DOHH2 (cell line): ENCODE measurements at regions not wholly inside any gene's neighbourhood (a gene's known extent, or its start where the extent isn't known, plus 50 kb on each side); places are given as distances from the start of the nearest gene placed in this dataset.

Experiments used
- H3F3A ChIP-seq: fragments of 200-600 bp; sonication (generic), shearing (Covaris generic); 2 replicates; pipeline ENCODE4 v1.6.0; 2016; ENCODE audit warnings: antibody characterized with exemption, mild to moderate bottlenecking; ENCODE audit not compliant: control insufficient read depth, insufficient read depth
- H3K27ac ChIP-seq: fragments of 200-600 bp; sonication (generic); 2 replicates; pipeline ENCODE4 v1.5.1; 2014; ENCODE audit warnings: low read depth, mild to moderate bottlenecking, low read length, moderate library complexity
- H3K27me3 ChIP-seq: fragments of 200-600 bp; sonication (generic); 2 replicates; pipeline ENCODE4 v1.6.1; 2014; ENCODE audit warnings: mild to moderate bottlenecking, low read length, mixed read lengths; ENCODE audit not compliant: control insufficient read depth
- H3K36me3 ChIP-seq: fragments of 200-600 bp; sonication (generic); 2 replicates; pipeline ENCODE4 v1.6.1; 2014; ENCODE audit warnings: mild to moderate bottlenecking, low read length, moderate library complexity, mixed read lengths; ENCODE audit not compliant: control insufficient read depth
- H3K4me1 ChIP-seq: fragments of 200-600 bp; sonication (generic); 2 replicates; pipeline ENCODE4 v1.6.1; 2014; ENCODE audit warnings: mild to moderate bottlenecking, low read length, mixed read lengths; ENCODE audit not compliant: control insufficient read depth
- H3K4me2 ChIP-seq: fragments of 200-600 bp; sonication (generic); 2 replicates; pipeline ENCODE4 v1.6.0; 2014; ENCODE audit warnings: mild to moderate bottlenecking, low read length, moderate library complexity
- H3K4me3 ChIP-seq: fragments of 200-600 bp; sonication (generic); 2 replicates; pipeline ENCODE4 v1.5.1; 2014; ENCODE audit warnings: mild to moderate bottlenecking, low read length, mixed read lengths
- H3K79me2 ChIP-seq: fragments of 200-600 bp; sonication (generic); 2 replicates; pipeline ENCODE4 v1.6.1; 2014; ENCODE audit warnings: mild to moderate bottlenecking, low read length, mixed read lengths; ENCODE audit not compliant: control insufficient read depth
- H3K9me2 ChIP-seq: fragments of 200-600 bp; sonication (generic); replicated peaks from 2 replicates; pipeline ENCODE4 v1.6.1; 2014; ENCODE audit warnings: mild to moderate bottlenecking, low read length, mixed read lengths; ENCODE audit not compliant: control insufficient read depth
- H3K9me3 ChIP-seq: fragments of 200-600 bp; sonication (generic); 2 replicates; pipeline ENCODE4 v1.6.1; 2014; ENCODE audit warnings: antibody characterized with exemption, low read length, mixed read lengths; ENCODE audit not compliant: control insufficient read depth, insufficient read depth
- H4K20me1 ChIP-seq: fragments of 200-600 bp; sonication (generic); 2 replicates; pipeline ENCODE4 v1.6.0; 2014; ENCODE audit warnings: low read depth, mild to moderate bottlenecking, antibody characterized with exemption, low read length, moderate library complexity; ENCODE audit not compliant: control insufficient read depth, insufficient read depth
- CTCF ChIP-seq: fragments of 200-600 bp; sonication (generic); IDR thresholded peaks from one replicate; pipeline ENCODE4 v1.5.1; 2014; ENCODE audit warnings: antibody characterized with exemption, mild to moderate bottlenecking, low read depth, low read length; ENCODE audit not compliant: poor library complexity, severe bottlenecking
- EZH2phosphoT487 ChIP-seq: fragments of 200-600 bp; sonication (generic); IDR thresholded peaks from 2 replicates; pipeline ENCODE4 v1.6.1; 2017; ENCODE audit warnings: borderline replicate concordance, mild to moderate bottlenecking, antibody characterized with exemption, low read length, moderate library complexity, mixed read lengths

- peaks cover 25% of the 10 kb centered on the region for H3K27me3 ChIP-seq
- H3K4me3 ChIP-seq, result no peak overlapping the region
- H3K9me2 ChIP-seq, result no peaks in the 10 kb centered on the region
- H3K4me1 ChIP-seq, result no peaks in the 10 kb centered on the region
- TF ChIP-seq EZH2phosphoT487, result no peak
- TF ChIP-seq CTCF, result no peak
- no peak overlapping the region for H3K27ac ChIP-seq
- no peaks in the 10 kb centered on the region for H3F3A ChIP-seq
- no peaks in the 10 kb centered on the region for H3K9me3 ChIP-seq
- H3K36me3 ChIP-seq, result no peaks in the 10 kb centered on the region
- H4K20me1 ChIP-seq, result no peaks in the 10 kb centered on the region
- H3K79me2 ChIP-seq, result no peaks in the 10 kb centered on the region
- no peak overlapping the region for H3K4me2 ChIP-seq
Observed at GRCh38 chr3:127450331-127450730, 140.2 kb downstream of the TPRA1 start.

DNA sequence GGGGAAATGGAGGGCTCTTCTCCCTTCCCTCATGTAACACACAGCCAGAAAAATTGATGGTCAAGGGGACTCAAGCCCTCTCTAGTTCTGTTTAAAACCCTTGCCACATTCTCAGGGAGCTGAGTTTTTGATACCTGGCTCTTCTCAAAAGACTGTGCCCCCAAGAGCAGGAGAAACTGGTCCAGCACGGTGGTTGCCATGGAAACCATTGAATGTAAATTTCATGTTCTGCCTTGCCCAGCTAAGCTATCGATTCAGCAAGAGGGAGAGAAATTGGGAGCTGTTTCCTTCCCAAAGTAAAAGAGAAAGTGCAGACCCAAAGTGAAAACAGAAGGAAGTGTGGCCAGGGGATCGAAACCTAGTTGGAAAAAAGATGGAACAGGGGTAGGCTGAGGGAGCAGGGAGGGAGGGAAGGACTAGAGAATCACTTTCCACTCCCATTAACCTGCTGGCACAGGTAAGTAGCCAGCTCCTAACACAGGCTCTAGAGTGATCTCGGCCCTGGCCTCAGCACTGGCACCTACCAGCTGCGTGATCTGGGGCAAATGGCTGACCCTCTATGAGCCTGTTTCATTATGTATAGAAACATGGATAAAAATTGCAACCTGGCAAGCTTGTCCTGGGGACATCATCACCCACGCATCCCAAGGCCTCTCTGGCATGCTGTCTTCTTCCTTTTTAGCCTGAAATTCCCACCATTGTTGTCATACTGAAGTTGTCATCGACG is 140.9 kb downstream of the TPRA1 start:
- Histone ChIP-seq H3F3A (no peaks in the 10 kb centered on the region), H3K79me2 (no peaks in the 10 kb centered on the region), H3K4me1 (no peaks in the 10 kb centered on the region), H3K9me2 (no peaks in the 10 kb centered on the region), H3K9me3 (no peaks in the 10 kb centered on the region), H3K4me3 (no peak overlapping the region), H3K27me3 (peaks cover 19% of the 10 kb centered on the region), H3K4me2 (no peak overlapping the region), H4K20me1 (no peaks in the 10 kb centered on the region), H3K36me3 (no peaks in the 10 kb centered on the region), H3K27ac (no peak overlapping the region)
- no peak for TF ChIP-seq EZH2phosphoT487
- TF ChIP-seq CTCF, result no peak

- Histone ChIP-seq H3K36me3 (no peaks in the 10 kb centered on the region), H3K4me1 (no peaks in the 10 kb centered on the region), H3K9me3 (no peaks in the 10 kb centered on the region), H3K4me2 (no peak overlapping the region), H3K27ac (no peak overlapping the region), H3K9me2 (no peaks in the 10 kb centered on the region), H4K20me1 (no peaks in the 10 kb centered on the region), H3K27me3 (peaks cover 9% of the 10 kb centered on the region), H3K79me2 (no peaks in the 10 kb centered on the region), H3K4me3 (no peak overlapping the region), H3F3A (no peaks in the 10 kb centered on the region)
- TF ChIP-seq EZH2phosphoT487 (no peak), CTCF (no peak)
Observed at GRCh38 chr3:127448671-127449070, 141.9 kb downstream of the TPRA1 start.
